Activated CD4-positive, alpha-beta T cell treated with anti-CD3 and anti-CD28 coated beads for 36 hours (primary cell): ENCODE measurements at regions not wholly inside any gene's neighbourhood (a gene's known extent, or its start where the extent isn't known, plus 50 kb on each side); places are given as distances from the start of the nearest gene placed in this dataset.

ENCODE experiments used
- ATAC-seq: fragments of 200-7000 bp; cut with Tn5 transposase; one replicate; pipeline ENCODE4 v1.10.0; 2021; ENCODE audit warnings: mild to moderate bottlenecking, moderate library complexity
- CTCF ChIA-PET: fragments of 350-600 bp; sonication (Branson Sonifier 250); formaldehyde crosslinking; loops from one replicate; lab custom pipeline; 2021; ENCODE audit warnings: antibody characterized with exemption; lab: Charles Lee
- POLR2A ChIA-PET: fragments of 350-600 bp; sonication (Branson Sonifier 250); formaldehyde crosslinking; loops from one replicate; lab custom pipeline; 2021; ENCODE audit warnings: antibody characterized with exemption, inconsistent platforms; lab: Charles Lee
- DNase-seq: peaks from one replicate; pipeline ENCODE4 v3.0.0-alpha.2; 2020
- H3K27ac Mint-ChIP-seq: one replicate; pipeline ENCODE4 v1.8.0; 2021; ENCODE audit warnings: mixed read lengths
- H3K27me3 Mint-ChIP-seq: one replicate; pipeline ENCODE4 v1.8.0; 2021; ENCODE audit warnings: mixed read lengths
- H3K36me3 Mint-ChIP-seq: one replicate; pipeline ENCODE4 v1.8.0; 2021; ENCODE audit warnings: low read depth, mixed read lengths
- H3K4me1 Mint-ChIP-seq: one replicate; pipeline ENCODE4 v1.8.0; 2021; ENCODE audit warnings: mixed read lengths
- H3K4me3 Mint-ChIP-seq: one replicate; pipeline ENCODE4 v1.8.0; 2021; ENCODE audit warnings: mild to moderate bottlenecking, moderate library complexity, mixed read lengths
- H3K9me3 Mint-ChIP-seq: one replicate; pipeline ENCODE4 v1.8.0; 2021; ENCODE audit warnings: low read depth, mixed read lengths
- intact Hi-C, 2 experiments: fragments of 100-400 bp; cut with DNase I in 1 of 2; cut with micrococcal nuclease in 1 of 2; formaldehyde crosslinking; loops; one replicate each; pipeline versions ENCODE4 v1.14.2 to v1.15.1; 2022 to 2024; cut with DNase I, micrococcal nuclease

GRCh38 chr1:165052936-165053335 lies 303.6 kb downstream of the LMX1A start:
- Mint-ChIP-seq H3K36me3 (no peaks in the 10 kb centered on the region), H3K4me3 (no peak overlapping the region), H3K4me1 (no peaks in the 10 kb centered on the region), H3K27ac (no peak overlapping the region), H3K27me3 (peaks cover 17% of the 10 kb centered on the region), H3K9me3 (no peaks in the 10 kb centered on the region)
- ATAC-seq (no peak), DNase-seq (no peak)
- intact Hi-C loops, result no loop called here
- ChIA-PET CTCF (no interaction called here), POLR2A (interaction anchor here (0.7 kb wide), 1 partner anchor 1117 kb away, joined by 3 read pairs; no protein-coding TSS in a partner anchor)

GRCh38 chr1:165052431-165052830 lies 304.1 kb downstream of the LMX1A start:
- Mint-ChIP-seq H3K4me3 (no peak overlapping the region), H3K27ac (no peak overlapping the region), H3K36me3 (no peaks in the 10 kb centered on the region), H3K9me3 (no peaks in the 10 kb centered on the region), H3K27me3 (peaks cover 17% of the 10 kb centered on the region), H3K4me1 (no peaks in the 10 kb centered on the region)
- intact Hi-C loops, result no loop called here
- ChIA-PET CTCF (interaction anchor here (0.6 kb wide), 1 partner anchor 38 kb away, joined by 3 read pairs; no protein-coding TSS in a partner anchor), POLR2A (no interaction called here)
- DNase-seq (no peak), ATAC-seq (no peak)

GRCh38 chr1:165050246-165050645 lies 306.3 kb downstream of the LMX1A start:
- Mint-ChIP-seq H3K4me1 (no peaks in the 10 kb centered on the region), H3K27me3 (peaks cover 9% of the 10 kb centered on the region), H3K4me3 (no peak overlapping the region), H3K36me3 (no peaks in the 10 kb centered on the region), H3K9me3 (no peaks in the 10 kb centered on the region), H3K27ac (no peak overlapping the region)
- no peak for ATAC-seq
- ChIA-PET CTCF (interaction anchor here (0.6 kb wide), 1 partner anchor 116 kb away, joined by 3 read pairs; no protein-coding TSS in a partner anchor), POLR2A (no interaction called here)
- intact Hi-C loops, result no loop called here
- no peak for DNase-seq

DNA sequence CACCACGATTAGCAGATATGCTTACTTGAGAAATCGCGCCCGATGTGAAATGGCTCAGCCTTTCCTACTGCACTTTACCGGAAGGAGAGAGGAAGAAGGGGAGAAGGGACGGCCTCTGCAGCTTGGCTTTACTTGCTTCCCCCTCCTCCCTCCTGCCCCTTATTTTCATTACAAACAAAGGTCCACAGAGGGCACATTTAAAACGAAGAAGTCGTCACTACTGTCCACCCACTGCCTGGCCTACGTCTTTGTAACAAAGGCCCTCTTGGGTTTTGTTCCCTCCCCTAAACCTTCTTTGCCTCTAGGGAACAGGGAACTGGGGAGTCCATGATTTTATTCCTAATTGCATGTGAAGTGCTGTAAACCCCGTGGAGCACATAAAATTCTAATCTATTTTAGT lies 308.5 kb downstream of the LMX1A start:
- intact Hi-C loops, result no loop called here
- ChIA-PET POLR2A (no interaction called here), CTCF (no interaction called here)
- H3K9me3 Mint-ChIP-seq, result no peaks in the 10 kb centered on the region
- H3K4me1 Mint-ChIP-seq, result no peaks in the 10 kb centered on the region
- DNase-seq (no peak), ATAC-seq (no peak)
- no peak overlapping the region for H3K27ac Mint-ChIP-seq
- no peaks in the 10 kb centered on the region for H3K36me3 Mint-ChIP-seq
- H3K4me3 Mint-ChIP-seq, result no peak overlapping the region
- peaks cover 7% of the 10 kb centered on the region for H3K27me3 Mint-ChIP-seq

DNA sequence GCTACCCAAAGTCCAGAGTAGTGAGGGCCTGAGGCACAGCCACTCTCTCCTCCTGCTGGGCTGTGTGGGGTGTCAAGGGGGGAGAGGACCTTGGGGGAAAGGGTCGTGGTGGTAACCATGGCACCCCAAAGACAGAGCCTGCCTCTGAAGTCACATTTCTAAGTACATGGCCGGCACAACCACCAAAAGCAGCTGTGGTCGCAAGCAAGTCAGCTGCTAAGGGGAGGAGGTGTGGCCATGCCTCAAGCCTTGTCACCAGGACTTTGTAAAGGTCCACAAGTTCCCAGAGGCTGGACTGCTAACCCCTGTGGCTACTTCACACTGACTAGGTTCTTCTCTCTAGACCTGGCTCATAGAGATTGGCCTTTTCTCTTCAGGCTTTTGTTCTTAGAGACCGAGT lies 310.6 kb downstream of the LMX1A start:
- no peaks in the 10 kb centered on the region for H3K36me3 Mint-ChIP-seq
- H3K4me1 Mint-ChIP-seq, result no peaks in the 10 kb centered on the region
- H3K27ac Mint-ChIP-seq, result no peak overlapping the region
- CTCF ChIA-PET, result no interaction called here
- ATAC-seq, result no peak
- DNase-seq, result no peak
- POLR2A ChIA-PET, result no interaction called here
- no peak overlapping the region for H3K4me3 Mint-ChIP-seq
- intact Hi-C loops, result no loop called here
- no peaks in the 10 kb centered on the region for H3K9me3 Mint-ChIP-seq
- peaks cover 6% of the 10 kb centered on the region for H3K27me3 Mint-ChIP-seq

- H3K4me1 Mint-ChIP-seq, result no peaks in the 10 kb centered on the region
- ChIA-PET POLR2A (no interaction called here), CTCF (no interaction called here)
- intact Hi-C loops, result no loop called here
- no peaks in the 10 kb centered on the region for H3K27me3 Mint-ChIP-seq
- no peak overlapping the region for H3K27ac Mint-ChIP-seq
- H3K4me3 Mint-ChIP-seq, result no peak overlapping the region
- H3K36me3 Mint-ChIP-seq, result no peaks in the 10 kb centered on the region
- DNase-seq (no peak), ATAC-seq (no peak)
- no peaks in the 10 kb centered on the region for H3K9me3 Mint-ChIP-seq
Measured at GRCh38 chr1:165040641-165041040, 315.9 kb downstream of the LMX1A start.

DNA sequence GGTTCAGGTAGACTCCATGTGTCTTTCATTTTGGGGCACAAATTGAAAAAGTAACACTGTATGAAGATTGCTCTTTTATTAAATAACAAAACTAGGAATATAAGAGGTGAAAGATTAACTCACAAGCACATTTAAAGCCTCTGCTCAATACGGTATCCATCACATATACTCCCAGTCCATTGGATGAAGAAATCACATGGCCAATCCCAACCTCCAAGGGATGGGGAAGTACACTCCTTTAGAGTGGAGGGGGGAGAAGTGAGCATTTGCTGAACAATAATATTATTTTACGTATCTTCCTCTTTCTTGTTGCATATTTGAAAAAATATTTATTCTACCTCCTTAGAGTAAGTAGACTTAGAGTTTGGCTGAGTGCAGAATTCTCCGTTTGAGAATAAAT lies 316.5 kb downstream of the LMX1A start:
- ChIA-PET CTCF (no interaction called here), POLR2A (no interaction called here)
- Mint-ChIP-seq H3K27me3 (no peaks in the 10 kb centered on the region), H3K9me3 (no peaks in the 10 kb centered on the region), H3K4me1 (no peaks in the 10 kb centered on the region), H3K4me3 (no peak overlapping the region), H3K36me3 (no peaks in the 10 kb centered on the region), H3K27ac (no peak overlapping the region)
- intact Hi-C loops, result no loop called here
- ATAC-seq, result no peak
- no peak for DNase-seq

DNA sequence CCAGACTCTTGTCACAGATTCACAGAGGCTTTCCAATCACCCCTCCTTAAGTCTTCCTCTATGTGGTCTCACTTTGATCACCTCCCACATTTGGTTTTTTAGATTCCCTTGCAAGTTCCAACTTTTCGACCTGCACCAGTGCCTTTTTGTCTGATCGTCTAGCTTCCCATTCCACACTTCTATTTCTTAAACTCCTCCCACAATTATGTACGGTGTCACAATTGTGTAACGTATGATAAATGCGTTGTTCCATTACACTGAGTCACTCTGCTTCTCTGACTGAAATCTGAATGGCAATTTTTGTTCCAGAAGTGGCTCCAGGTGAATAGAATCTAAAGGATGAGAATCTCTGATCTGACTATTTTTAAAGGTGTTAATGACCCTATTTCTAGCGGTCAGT lies 320.1 kb downstream of the LMX1A start:
- no peaks in the 10 kb centered on the region for H3K9me3 Mint-ChIP-seq
- H3K27me3 Mint-ChIP-seq, result no peaks in the 10 kb centered on the region
- ChIA-PET CTCF (no interaction called here), POLR2A (no interaction called here)
- ATAC-seq, result no peak
- no peak for DNase-seq
- no peak overlapping the region for H3K4me3 Mint-ChIP-seq
- H3K27ac Mint-ChIP-seq, result no peak overlapping the region
- H3K4me1 Mint-ChIP-seq, result no peaks in the 10 kb centered on the region
- intact Hi-C loops, result no loop called here
- H3K36me3 Mint-ChIP-seq, result no peaks in the 10 kb centered on the region

GRCh38 chr1:165034136-165034809 lies 322.2 kb downstream of the LMX1A start:
- no peak for ATAC-seq

DNA sequence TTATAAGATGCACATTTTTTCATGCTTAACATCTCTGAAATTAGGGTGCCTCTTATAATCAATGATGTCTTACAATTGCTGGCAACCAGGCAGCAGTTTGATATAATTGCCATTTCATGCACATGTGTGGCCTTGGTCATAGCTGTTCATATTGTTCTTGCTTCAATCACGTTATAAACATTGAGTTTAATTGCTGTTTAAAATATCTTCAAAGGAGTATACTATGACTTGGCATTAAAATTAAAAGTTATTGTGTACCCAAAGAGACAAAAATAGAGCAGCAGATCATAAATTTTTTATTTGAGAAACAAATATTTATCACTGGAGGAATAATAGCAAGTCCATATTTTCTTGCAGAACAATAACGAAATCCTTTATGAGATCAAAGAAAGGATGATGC lies 325.5 kb downstream of the LMX1A start:
- H3K4me3 Mint-ChIP-seq, result no peak overlapping the region
- H3K27me3 Mint-ChIP-seq, result no peaks in the 10 kb centered on the region
- no peaks in the 10 kb centered on the region for H3K4me1 Mint-ChIP-seq
- H3K36me3 Mint-ChIP-seq, result no peaks in the 10 kb centered on the region
- intact Hi-C loops, result no loop called here
- ATAC-seq, result no peak
- peaks cover 5% of the 10 kb centered on the region for H3K9me3 Mint-ChIP-seq
- POLR2A ChIA-PET, result no interaction called here
- H3K27ac Mint-ChIP-seq, result no peak overlapping the region
- CTCF ChIA-PET, result no interaction called here
- DNase-seq, result no peak

More at GRCh38 chr1:165034136-165034809, 322.2 kb downstream of the LMX1A start:
- Mint-ChIP-seq H3K9me3 (no peaks in the 10 kb centered on the region), H3K27me3 (no peaks in the 10 kb centered on the region), H3K36me3 (no peaks in the 10 kb centered on the region), H3K4me3 (no peak overlapping the region), H3K4me1 (no peaks in the 10 kb centered on the region), H3K27ac (no peak overlapping the region)
- ChIA-PET CTCF (no interaction called here), POLR2A (no interaction called here)
- DNase-seq, result no peak
- intact Hi-C loops, result no loop called here

GRCh38 chr1:165025805-165026204 lies 330.7 kb downstream of the LMX1A start:
- ChIA-PET POLR2A (no interaction called here), CTCF (no interaction called here)
- Mint-ChIP-seq H3K4me1 (no peaks in the 10 kb centered on the region), H3K27ac (no peak overlapping the region), H3K27me3 (no peaks in the 10 kb centered on the region), H3K9me3 (peaks cover 10% of the 10 kb centered on the region), H3K4me3 (no peak overlapping the region), H3K36me3 (no peaks in the 10 kb centered on the region)
- DNase-seq (no peak), ATAC-seq (no peak)
- intact Hi-C loops, result no loop called here

DNA sequence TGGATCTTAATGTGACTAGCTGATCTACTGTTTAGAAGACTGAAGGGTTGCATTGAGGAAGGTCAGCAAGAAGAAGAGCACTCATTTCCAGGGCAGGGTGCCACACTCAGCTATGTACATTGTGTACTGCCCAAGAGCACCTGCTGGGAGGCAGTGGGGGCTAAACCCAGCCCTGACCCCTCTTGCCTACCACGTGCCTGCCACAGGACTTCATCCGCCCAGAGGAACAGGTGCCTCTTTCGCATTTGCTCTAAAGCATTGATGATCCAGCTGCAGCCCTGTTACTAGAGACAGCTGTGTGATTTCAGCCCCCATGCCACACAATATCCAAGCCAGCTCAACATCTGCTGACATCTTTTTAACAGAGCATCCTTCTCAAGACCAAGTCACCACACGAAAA lies 341.8 kb downstream of the LMX1A start:
- intact Hi-C loops, result no loop called here
- no peaks in the 10 kb centered on the region for H3K36me3 Mint-ChIP-seq
- H3K9me3 Mint-ChIP-seq, result peaks cover 10% of the 10 kb centered on the region
- H3K27ac Mint-ChIP-seq, result no peak overlapping the region
- H3K27me3 Mint-ChIP-seq, result no peaks in the 10 kb centered on the region
- no peak overlapping the region for H3K4me3 Mint-ChIP-seq
- H3K4me1 Mint-ChIP-seq, result no peaks in the 10 kb centered on the region
- DNase-seq (no peak), ATAC-seq (no peak)
- ChIA-PET POLR2A (no interaction called here), CTCF (interaction anchor here (0.6 kb wide), 1 partner anchor 37 kb away, joined by 3 read pairs; no protein-coding TSS in a partner anchor)
